ENCODE measurements at regions not wholly inside any gene's neighbourhood (a gene's known extent, or its start where the extent isn't known, plus 50 kb on each side); places are given as distances from the start of the nearest gene placed in this dataset.

GRCh38 chr3:177283983-177284382 lies 86.7 kb upstream of the TBL1XR1 start:
- Histone ChIP-seq H3K79me2 (ENCODE audit: control insufficient read depth in 1 of 2, insufficient read depth in 2 of 2, low read length in 2 of 2) (no peaks in the 10 kb centered on the region), H4K20me1 (replicated peaks in 1 of 2; ENCODE audit: control insufficient read depth in 1 of 2, insufficient read depth in 2 of 2, low read length in 2 of 2) (no peaks in the 10 kb centered on the region), H3K4me1 (replicated peaks in 1 of 4; ENCODE audit: control insufficient read depth in 3 of 4, insufficient read depth in 4 of 4, low read length in 3 of 4) (peaks cover 4 to 21% (median 12%) of the 10 kb centered on the region in 4 experiments; a peak in 6 of 7 replicates), H3K79me1 (ENCODE audit: low read depth, low read length) (no peaks in the 10 kb centered on the region), H3K23me2 (ENCODE audit: low read depth, low read length) (no peaks in the 10 kb centered on the region; the same call in 1 of the 2 replicates), H2BK120ac (replicated peaks; ENCODE audit: low read depth, low read length) (no peak overlapping the region), H3K4me3 (ENCODE audit: extremely low read depth in 1 of 4, insufficient read depth in 2 of 4, low read depth in 3 of 4, low read length in 4 of 4) (no peak overlapping the region), H3K27me3 (replicated peaks in 1 of 4; ENCODE audit: control insufficient read depth in 3 of 4, extremely low read depth in 1 of 4, insufficient read depth in 3 of 4, low read length in 3 of 4) (0 out of 7 replicates have a peak, but pooled peaks cover 0 to 2% (median 0%) of the 10 kb centered on the region in 4 experiments), H3K14ac (ENCODE audit: insufficient read length) (no peak overlapping the region), H3K4me2 (ENCODE audit: insufficient read depth in 1 of 2, low read depth in 2 of 2, low read length in 2 of 2) (peak overlapping the region; percentile 30 to 43; a peak in 2 of 4 replicates), H3K56ac (replicated peaks; ENCODE audit: insufficient read length, low read depth, low read length) (no peak overlapping the region), H3K27ac (ENCODE audit: low read depth, low read length) (no peak overlapping the region), H2AFZ (ENCODE audit: low read length) (no peak overlapping the region), H2AK5ac (ENCODE audit: low read depth, low read length) (no peak overlapping the region), H4K91ac (replicated peaks; ENCODE audit: insufficient read length, low read length) (no peak overlapping the region), H3K36me3 (ENCODE audit: control insufficient read depth in 2 of 4, insufficient read depth in 4 of 4, low read length in 3 of 4) (no peaks in the 10 kb centered on the region), H2BK12ac (ENCODE audit: low read depth, low read length) (no peak overlapping the region), H3K9ac (replicated peaks in 1 of 4; ENCODE audit: extremely low read depth in 1 of 4, low read depth in 3 of 4, low read length in 3 of 4) (no peak overlapping the region), H3K18ac (ENCODE audit: extremely low read depth, low read length) (no peak overlapping the region), H3K4ac (replicated peaks; ENCODE audit: insufficient read length, low read depth, low read length) (no peak overlapping the region), H2BK20ac (ENCODE audit: low read length) (peak overlapping the region; percentile 95; the same call in 1 of the 2 replicates), H4K5ac (ENCODE audit: insufficient read length, low read depth, low read length) (no peak overlapping the region), H2BK5ac (ENCODE audit: low read depth, low read length) (peak overlapping the region; percentile 38; the same call in 1 of the 2 replicates), H3K23ac (ENCODE audit: insufficient read length) (no peak overlapping the region), H4K8ac (ENCODE audit: extremely low read depth, insufficient read depth, low read length) (no peak overlapping the region), H2BK15ac (ENCODE audit: low read length) (no peak overlapping the region), H3K9me3 (ENCODE audit: insufficient read depth in 2 of 2, low read depth in 1 of 2, low read length in 1 of 2) (no peaks in the 10 kb centered on the region)
- no peak for FAIRE-seq
- ChIA-PET CTCF (ENCODE audit: partially characterized antibody) (no interaction called here), POLR2A (ENCODE audit: partially characterized antibody) (no interaction called here)
- DNase-seq (ENCODE audit: low read depth in 1 of 2, low spot score in 2 of 2): no peak
- WGBS, 2 experiments (ENCODE audit: extremely low coverage in 1 of 2, insufficient coverage in 1 of 2, insufficient read length in 1 of 2, insufficient replicate concordance in 2 of 2, low coverage in 1 of 2, low lambda C conversion rate in 2 of 2, missing lambda C conversion rate in 1 of 2): 52% methylated on average over 2 of the region's 2 CpGs; no CpG with 5 or more reads in 1 of the 2 experiments
- no peak for TF ChIP-seq MAX (IDR thresholded peaks at IDR 0.05)
- no peak for TF ChIP-seq POLR2AphosphoS5 (IDR thresholded peaks at IDR 0.05; ENCODE audit: low read depth, low read length)
- TF ChIP-seq MAFK (IDR thresholded peaks at IDR 0.05; ENCODE audit: low read depth, low read length): no peak
- no peak for TF ChIP-seq CREB1 (IDR thresholded peaks at IDR 0.05)
- TF ChIP-seq SIN3A (conservative IDR thresholded peaks at IDR 0.05 in 1 of 2, IDR thresholded peaks at IDR 0.05 in 1 of 2; ENCODE audit: low read depth in 1 of 2, low read length in 2 of 2): no peak
- no peak for TF ChIP-seq TCF12 (IDR thresholded peaks at IDR 0.05; ENCODE audit: low read depth, low read length)
- TF ChIP-seq E2F6 (IDR thresholded peaks at IDR 0.05): no peak
- TF ChIP-seq TEAD4 (IDR thresholded peaks at IDR 0.05; ENCODE audit: low read depth, low read length): no peak
- no peak for TF ChIP-seq CTCF (IDR thresholded peaks at IDR 0.05; ENCODE audit: control extremely low read depth in 1 of 3, insufficient read depth in 1 of 3, low read depth in 1 of 3, low read length in 3 of 3)
- no peak for TF ChIP-seq TBP (IDR thresholded peaks at IDR 0.05; ENCODE audit: low read depth, low read length)
- TF ChIP-seq SIRT6 (IDR thresholded peaks at IDR 0.05; ENCODE audit: low read length): no peak
- TF ChIP-seq KDM1A (IDR thresholded peaks at IDR 0.05; ENCODE audit: borderline replicate concordance, low read length): no peak
